Ovary (tissue), 3 donors: ENCODE measurements at regions not wholly inside any gene's neighbourhood (a gene's known extent, or its start where the extent isn't known, plus 50 kb on each side); places are given as distances from the start of the nearest gene placed in this dataset.

Experiments
- EP300 ChIP-seq: sonication (generic); formaldehyde crosslinking; IDR thresholded peaks from one replicate; pipeline ENCODE4 v1.6.1; 2017; ENCODE audit warnings: antibody characterized with exemption
- TF ChIP-seq, protein P1 (sequence below), 3 donors: fragments of 450-650 bp in 2 of 3; fragments of 200-600 bp in 1 of 3; IDR thresholded peaks; one replicate each; pipeline versions ENCODE4 v1.5.1 to v1.8.0; 2016 to 2022; ENCODE audit warnings: antibody characterized with exemption in 3 of 3, mild to moderate bottlenecking in 1 of 3
- donor health status: DM: no; HTN: no; CAD: no.

DNA sequence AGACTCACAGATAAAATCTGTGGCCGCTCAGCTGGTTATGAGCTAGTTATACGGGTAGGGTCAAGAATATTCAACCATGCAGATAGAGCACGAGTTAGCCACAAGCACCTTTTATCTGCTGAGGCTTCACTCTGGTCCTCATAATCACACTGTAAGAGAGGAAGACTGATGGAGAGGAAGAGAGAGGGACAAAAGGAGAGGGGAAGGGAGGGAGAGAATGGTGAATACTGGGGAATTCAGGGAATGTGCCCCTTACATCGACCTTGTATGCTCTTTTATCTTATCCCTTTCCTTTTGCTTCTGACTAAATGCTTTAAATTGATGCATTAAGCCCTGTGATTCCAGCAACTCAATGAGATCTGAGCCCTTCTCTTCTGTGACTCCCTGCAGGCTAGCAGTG, 333.1 kb downstream of the DSEL start:
- TF ChIP-seq, protein P1, sequence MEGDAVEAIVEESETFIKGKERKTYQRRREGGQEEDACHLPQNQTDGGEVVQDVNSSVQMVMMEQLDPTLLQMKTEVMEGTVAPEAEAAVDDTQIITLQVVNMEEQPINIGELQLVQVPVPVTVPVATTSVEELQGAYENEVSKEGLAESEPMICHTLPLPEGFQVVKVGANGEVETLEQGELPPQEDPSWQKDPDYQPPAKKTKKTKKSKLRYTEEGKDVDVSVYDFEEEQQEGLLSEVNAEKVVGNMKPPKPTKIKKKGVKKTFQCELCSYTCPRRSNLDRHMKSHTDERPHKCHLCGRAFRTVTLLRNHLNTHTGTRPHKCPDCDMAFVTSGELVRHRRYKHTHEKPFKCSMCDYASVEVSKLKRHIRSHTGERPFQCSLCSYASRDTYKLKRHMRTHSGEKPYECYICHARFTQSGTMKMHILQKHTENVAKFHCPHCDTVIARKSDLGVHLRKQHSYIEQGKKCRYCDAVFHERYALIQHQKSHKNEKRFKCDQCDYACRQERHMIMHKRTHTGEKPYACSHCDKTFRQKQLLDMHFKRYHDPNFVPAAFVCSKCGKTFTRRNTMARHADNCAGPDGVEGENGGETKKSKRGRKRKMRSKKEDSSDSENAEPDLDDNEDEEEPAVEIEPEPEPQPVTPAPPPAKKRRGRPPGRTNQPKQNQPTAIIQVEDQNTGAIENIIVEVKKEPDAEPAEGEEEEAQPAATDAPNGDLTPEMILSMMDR (IDR thresholded peaks at IDR 0.05): no peak
- TF ChIP-seq EP300: no peak
